HL-60 (cell line): ENCODE measurements at regions not wholly inside any gene's neighbourhood (a gene's known extent, or its start where the extent isn't known, plus 50 kb on each side); places are given as distances from the start of the nearest gene placed in this dataset.

Experiments used
- DNase-seq, 2 experiments: peaks; one replicate each; pipeline ENCODE4 v3.0.0-alpha.2; 2010 to 2020; ENCODE audit warnings: low read depth in 1 of 2, low spot score in 1 of 2
- H3K27ac ChIP-seq: fragments of 250-450 bp; sonication (Bioruptor Pico); replicated peaks from 2 replicates; pipeline ENCODE4 v1.5.1; 2020; ENCODE audit warnings: mild to moderate bottlenecking, moderate library complexity
- H3K27me3 ChIP-seq: fragments of 250-450 bp; sonication (Bioruptor Pico); 2 replicates; pipeline ENCODE4 v1.5.1; 2021; ENCODE audit warnings: mild to moderate bottlenecking, moderate library complexity; ENCODE audit not compliant: insufficient read depth, poor library complexity, severe bottlenecking
- H3K4me3 ChIP-seq: replicated peaks from 2 replicates; pipeline ENCODE4 v1.5.1; 2011; ENCODE audit warnings: mild to moderate bottlenecking, control low read depth, low read length; ENCODE audit not compliant: insufficient read depth
- CTCF ChIP-seq: IDR thresholded peaks from one replicate; pipeline ENCODE4 v1.5.1; 2011; ENCODE audit warnings: low read length, control low read depth, inconsistent platforms; ENCODE audit not compliant: insufficient read depth
- GABPA ChIP-seq: IDR thresholded peaks from 2 replicates; pipeline ENCODE4 v1.6.1; 2012; ENCODE audit warnings: low read depth
- POLR2AphosphoS5 ChIP-seq: IDR thresholded peaks from 2 replicates; pipeline ENCODE4 v1.6.1; 2012; ENCODE audit warnings: low read depth
- REST ChIP-seq: IDR thresholded peaks from 2 replicates; pipeline ENCODE4 v1.6.1; 2012; ENCODE audit warnings: low read depth; ENCODE audit not compliant: insufficient replicate concordance
- SPI1 ChIP-seq: IDR thresholded peaks from 2 replicates; pipeline ENCODE4 v1.6.1; 2012; ENCODE audit warnings: low read depth, mild to moderate bottlenecking, borderline replicate concordance

DNA sequence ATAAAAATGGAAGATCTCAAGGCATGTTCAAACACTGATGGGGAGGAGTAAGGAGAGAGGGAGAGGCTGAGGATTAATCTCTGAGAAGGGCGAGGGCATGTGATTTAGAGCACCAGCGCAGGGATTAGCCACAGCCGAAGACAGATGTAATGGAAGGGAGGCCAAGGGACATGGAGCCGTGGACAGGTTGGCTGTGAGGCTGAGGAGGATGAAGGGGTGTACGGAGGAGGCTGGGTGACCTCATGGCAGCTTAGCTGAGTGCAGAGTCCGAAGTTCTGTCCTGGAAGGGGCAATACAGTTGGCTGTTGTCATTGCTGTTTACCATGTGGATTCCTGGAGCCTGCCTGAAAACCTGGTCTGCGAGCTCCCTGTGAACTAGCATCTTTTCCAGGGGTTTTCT, 342.8 kb downstream of the RPS6KC1 start:
- no peak for TF ChIP-seq REST
- no peak for TF ChIP-seq SPI1
- no peak for TF ChIP-seq GABPA
- TF ChIP-seq POLR2AphosphoS5: no peak
- TF ChIP-seq CTCF: no peak
- H3K27ac ChIP-seq: no peak overlapping the region
- H3K27me3 ChIP-seq: no peaks in the 10 kb centered on the region
- H3K4me3 ChIP-seq: no peak overlapping the region
- DNase-seq: no peak

- Histone ChIP-seq H3K27ac (no peak overlapping the region), H3K4me3 (no peak overlapping the region), H3K27me3 (no peaks in the 10 kb centered on the region)
- no peak for TF ChIP-seq REST
- no peak for TF ChIP-seq POLR2AphosphoS5
- no peak for TF ChIP-seq CTCF
- no peak for TF ChIP-seq SPI1
- TF ChIP-seq GABPA: no peak
- DNase-seq: no peak
Measured at GRCh38 chr1:213394837-213395236, 343.8 kb downstream of the RPS6KC1 start.

DNA sequence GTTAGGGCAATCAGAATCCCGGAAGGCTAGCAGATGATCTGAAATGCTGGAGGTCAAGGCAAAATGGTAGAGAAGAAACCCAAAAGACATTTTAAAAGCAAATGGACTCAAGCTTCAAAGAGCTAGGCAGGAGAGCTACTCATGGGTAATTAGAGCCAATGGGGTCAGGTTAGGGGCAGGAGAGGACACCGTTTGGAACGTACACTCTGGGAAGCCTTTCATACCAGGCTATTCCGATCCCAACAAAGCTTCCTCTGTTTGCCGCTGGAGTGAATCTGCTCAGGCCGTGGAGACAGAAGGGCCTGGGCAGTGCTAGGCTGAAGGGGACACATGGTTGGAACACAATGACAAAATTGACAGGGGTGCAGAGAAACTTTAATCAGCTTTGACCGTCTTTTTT, 346.6 kb downstream of the RPS6KC1 start:
- H3K27ac ChIP-seq: no peak overlapping the region
- H3K27me3 ChIP-seq: no peaks in the 10 kb centered on the region
- no peak for DNase-seq
- no peak overlapping the region for H3K4me3 ChIP-seq
- TF ChIP-seq CTCF: no peak
- no peak for TF ChIP-seq GABPA
- TF ChIP-seq POLR2AphosphoS5: no peak
- TF ChIP-seq REST: no peak
- TF ChIP-seq SPI1: no peak
